ENCODE measurements at regions not wholly inside any gene's neighbourhood (a gene's known extent, or its start where the extent isn't known, plus 50 kb on each side); places are given as distances from the start of the nearest gene placed in this dataset.

GRCh38 chr18:22658318-22658717 lies 240.6 kb upstream of the CTAGE1 start:
- Histone ChIP-seq H3K4me1 (no peaks in the 10 kb centered on the region), H3K9me3 (no peaks in the 10 kb centered on the region), H3K27me3 (no peaks in the 10 kb centered on the region), H3K36me3 (no peaks in the 10 kb centered on the region), H3K4me3 (ENCODE audit: low read depth, low read length) (no peak overlapping the region)
- DNase-seq: no peak
- no peak for TF ChIP-seq CTCF (IDR thresholded peaks at IDR 0.05; ENCODE audit: low read depth, low read length)

- Histone ChIP-seq H3K9me3 (no peaks in the 10 kb centered on the region), H3K4me3 (ENCODE audit: low read depth, low read length) (no peak overlapping the region), H3K4me1 (no peaks in the 10 kb centered on the region), H3K27me3 (no peaks in the 10 kb centered on the region), H3K36me3 (no peaks in the 10 kb centered on the region)
- TF ChIP-seq CTCF (IDR thresholded peaks at IDR 0.05; ENCODE audit: low read depth, low read length): no peak
- no peak for DNase-seq
Measured at GRCh38 chr18:22663378-22663777, 245.7 kb upstream of the CTAGE1 start.

GRCh38 chr18:22666411-22666940 lies 248.8 kb upstream of the CTAGE1 start:
- H3K4me3 ChIP-seq (ENCODE audit: low read depth, low read length): no peak overlapping the region
- no peaks in the 10 kb centered on the region for H3K9me3 ChIP-seq
- DNase-seq: no peak
- no peaks in the 10 kb centered on the region for H3K27me3 ChIP-seq
- H3K4me1 ChIP-seq: no peaks in the 10 kb centered on the region
- no peaks in the 10 kb centered on the region for H3K36me3 ChIP-seq
- no peak for TF ChIP-seq CTCF (IDR thresholded peaks at IDR 0.05; ENCODE audit: low read depth, low read length)

- H3K36me3 ChIP-seq: no peaks in the 10 kb centered on the region
- no peak overlapping the region for H3K4me3 ChIP-seq (ENCODE audit: low read depth, low read length)
- H3K4me1 ChIP-seq: no peaks in the 10 kb centered on the region
- no peak for DNase-seq
- no peak for TF ChIP-seq CTCF (IDR thresholded peaks at IDR 0.05; ENCODE audit: low read depth, low read length)
- no peaks in the 10 kb centered on the region for H3K9me3 ChIP-seq
- no peaks in the 10 kb centered on the region for H3K27me3 ChIP-seq
Measured at GRCh38 chr18:22667156-22667555, 249.4 kb upstream of the CTAGE1 start.

- no peak for TF ChIP-seq CTCF (IDR thresholded peaks at IDR 0.05; ENCODE audit: low read depth, low read length)
- H3K36me3 ChIP-seq: no peaks in the 10 kb centered on the region
- no peaks in the 10 kb centered on the region for H3K9me3 ChIP-seq
- no peak for DNase-seq
- H3K27me3 ChIP-seq: no peaks in the 10 kb centered on the region
- no peaks in the 10 kb centered on the region for H3K4me1 ChIP-seq
- no peak overlapping the region for H3K4me3 ChIP-seq (ENCODE audit: low read depth, low read length)
Measured at GRCh38 chr18:22667616-22668422, 250.1 kb upstream of the CTAGE1 start.

GRCh38 chr18:22668496-22668895 lies 250.8 kb upstream of the CTAGE1 start:
- no peak for DNase-seq
- Histone ChIP-seq H3K27me3 (no peaks in the 10 kb centered on the region), H3K36me3 (no peaks in the 10 kb centered on the region), H3K4me1 (no peaks in the 10 kb centered on the region), H3K9me3 (no peaks in the 10 kb centered on the region), H3K4me3 (ENCODE audit: low read depth, low read length) (no peak overlapping the region)
- TF ChIP-seq CTCF (IDR thresholded peaks at IDR 0.05; ENCODE audit: low read depth, low read length): no peak

All from BE2C (cell line).